ENCODE measurements at regions not wholly inside any gene's neighbourhood (a gene's known extent, or its start where the extent isn't known, plus 50 kb on each side); places are given as distances from the start of the nearest gene placed in this dataset.

DNA sequence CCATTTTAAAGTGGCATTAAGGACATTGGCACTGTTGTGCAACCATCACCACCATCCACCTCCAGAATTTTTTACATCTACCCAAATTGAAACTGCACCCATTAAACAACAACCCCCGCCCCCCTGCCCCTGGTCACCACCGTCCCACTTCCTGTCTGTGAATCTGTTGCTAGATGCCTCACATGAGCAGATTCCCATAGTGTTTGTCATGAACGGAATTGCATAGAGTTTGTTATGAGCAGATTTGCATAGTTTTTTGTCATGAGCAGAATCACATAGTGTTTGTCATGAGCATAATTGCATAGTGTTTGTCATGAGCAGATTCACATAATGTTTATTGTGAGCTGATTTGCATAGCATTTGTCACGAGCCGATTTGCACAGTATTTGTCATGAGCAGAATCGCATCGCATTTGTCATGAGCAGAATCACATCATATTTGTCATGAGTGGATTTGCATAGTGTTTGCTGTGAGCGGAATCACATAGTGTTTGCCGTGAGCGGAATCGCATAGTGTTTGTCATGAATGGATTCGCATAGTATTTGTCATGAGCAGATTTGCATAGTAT lies 54.0 kb upstream of the GTF3A start:
- no peak for DNase-seq

DNA sequence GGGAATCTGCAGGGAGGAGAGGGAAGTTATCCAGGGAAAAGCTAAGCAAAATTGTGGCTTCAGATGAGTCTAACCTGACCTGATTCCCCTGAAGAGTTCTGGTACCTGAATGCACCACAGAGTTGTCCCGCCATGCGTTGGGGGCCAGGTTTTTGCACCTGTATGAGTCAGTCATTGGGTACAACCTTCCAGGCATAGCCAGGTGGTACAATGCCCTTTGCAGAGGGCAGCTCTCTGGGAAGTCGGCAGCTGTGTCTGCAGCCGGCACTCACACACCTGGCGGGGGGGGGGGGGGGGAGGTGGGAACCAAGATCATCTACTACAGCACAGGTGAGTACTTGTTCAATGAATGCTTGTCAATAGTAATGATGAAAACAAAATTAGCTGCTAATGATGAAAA lies 52.5 kb upstream of the GTF3A start:
- peak in 1 of 2 experiments; percentile 56 for DNase-seq

GRCh38 chr13:27372896-27373295 lies 51.5 kb upstream of the GTF3A start:
- peak; percentile 96 to 97 for DNase-seq

DNA sequence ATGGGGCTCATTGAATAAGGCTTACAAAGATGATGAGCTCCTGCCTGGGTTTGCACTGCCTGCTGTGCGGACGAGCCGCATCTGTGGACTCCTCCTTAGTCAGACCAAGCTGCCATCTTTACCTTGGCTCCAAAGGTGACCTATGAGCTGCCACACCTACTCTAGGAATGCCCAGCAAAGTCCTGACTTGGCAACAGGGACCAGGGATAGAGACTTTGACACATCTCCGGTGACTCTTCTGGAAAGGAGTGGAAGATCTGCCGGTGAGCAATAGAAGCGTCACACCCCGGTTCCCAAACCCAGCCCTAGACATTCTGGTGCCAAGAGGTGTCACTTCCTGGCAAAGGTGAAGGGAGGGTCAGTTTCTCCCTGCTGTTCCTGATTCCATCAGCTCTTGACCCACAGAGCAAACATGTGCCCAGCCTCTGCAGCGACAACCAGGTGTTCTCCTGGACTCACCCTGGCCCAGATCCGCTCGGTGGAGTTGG lies 50.2 kb upstream of the GTF3A start:
- no peak for DNase-seq

Data from NCI-H526 (cell line).